Stimulated activated naive CD8-positive, alpha-beta T cell treated with anti-CD3 and anti-CD28 coated beads, Interleukin-15, Interleukin-2, amounts not matched to agents 100 U/mL and 50 U/mL, for 24 hours (primary cell): ENCODE measurements at regions not wholly inside any gene's neighbourhood (a gene's known extent, or its start where the extent isn't known, plus 50 kb on each side); places are given as distances from the start of the nearest gene placed in this dataset.

Experiments used
- ATAC-seq: fragments of 150-1000 bp; cut with Tn5 transposase; one replicate; pipeline ENCODE4 v1.10.0; 2021
- DNase-seq: peaks from one replicate; pipeline ENCODE4 v3.0.0; 2021

DNA sequence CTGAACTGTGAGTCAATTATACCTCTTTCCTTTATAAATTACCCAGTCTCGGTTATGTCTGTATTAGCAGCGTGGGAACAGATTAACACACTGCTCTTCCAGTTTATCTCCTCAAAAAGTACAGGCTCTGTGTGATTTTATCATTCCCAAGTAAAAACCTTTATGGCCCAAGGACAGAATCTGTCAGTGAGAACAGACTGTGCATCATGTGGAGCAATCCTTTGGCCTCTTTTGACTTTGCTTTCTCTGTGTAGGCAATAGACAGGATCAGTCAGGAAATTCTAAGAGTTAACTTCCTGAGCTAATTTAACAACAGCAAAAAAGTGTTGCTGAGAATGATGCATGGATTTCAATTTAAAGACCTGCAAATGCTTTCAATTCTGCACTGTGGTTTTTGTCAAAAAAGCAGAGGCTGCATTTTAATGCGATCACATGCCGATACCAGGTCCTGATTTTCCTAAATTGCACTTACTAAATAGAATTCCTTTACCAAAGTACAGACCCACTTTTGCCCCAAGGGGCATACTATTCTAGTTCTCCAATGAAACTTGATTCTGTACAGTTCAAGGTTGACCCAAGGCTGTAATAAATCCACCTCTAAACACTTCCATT is 246.7 kb upstream of the MARCKS start:
- DNase-seq (no peak), ATAC-seq (no peak)

DNA sequence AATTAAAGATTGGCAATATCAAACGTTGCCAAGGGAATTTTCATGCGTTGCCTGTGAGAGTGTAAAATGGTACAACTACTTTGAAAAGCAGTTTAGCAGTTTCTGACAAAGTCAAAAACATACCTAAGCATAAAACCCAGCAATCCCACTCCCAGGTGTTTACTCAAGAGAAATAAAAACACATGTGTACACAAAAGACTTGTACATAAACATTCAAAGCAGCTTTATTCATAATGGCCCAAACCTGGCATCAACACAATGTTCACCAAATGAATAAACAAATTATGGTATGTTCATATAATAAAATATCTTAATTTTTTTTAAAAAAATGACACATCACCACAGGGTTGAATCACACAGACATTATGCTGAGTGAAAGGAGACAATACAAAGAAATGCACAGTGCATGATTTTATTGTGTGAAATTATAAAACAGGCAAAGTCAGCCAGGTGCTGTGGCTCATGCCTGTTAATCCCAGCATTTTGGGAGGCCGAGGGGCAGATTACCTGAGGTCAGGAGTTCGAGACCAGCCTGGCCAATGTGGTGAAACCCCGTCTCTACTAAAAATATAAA is 240.4 kb upstream of the MARCKS start:
- DNase-seq = no peak
- ATAC-seq = no peak

GRCh38 chr6:113619077-113619476 is 238.1 kb upstream of the MARCKS start:
- no peak for DNase-seq
- ATAC-seq = no peak

DNA sequence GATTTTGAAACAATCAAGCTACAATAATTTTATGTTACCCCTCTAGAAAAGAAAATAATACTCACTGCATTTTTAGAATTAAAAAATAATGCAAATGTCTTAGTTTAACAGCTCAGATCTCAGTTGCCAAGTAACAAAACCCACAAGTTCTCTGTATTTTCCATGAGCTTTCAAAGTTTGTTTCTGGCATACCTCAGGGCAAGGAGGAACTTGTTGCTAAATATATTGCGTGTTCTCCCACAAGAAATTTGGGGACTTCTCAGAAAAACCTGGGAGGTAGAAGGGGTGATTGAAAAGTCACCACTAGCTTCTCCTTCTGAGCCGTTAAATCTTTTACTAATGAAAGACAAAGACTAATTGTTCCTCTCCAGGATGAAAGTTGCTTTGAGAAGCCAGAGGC is 236.8 kb upstream of the MARCKS start:
- no peak for ATAC-seq
- DNase-seq = no peak

DNA sequence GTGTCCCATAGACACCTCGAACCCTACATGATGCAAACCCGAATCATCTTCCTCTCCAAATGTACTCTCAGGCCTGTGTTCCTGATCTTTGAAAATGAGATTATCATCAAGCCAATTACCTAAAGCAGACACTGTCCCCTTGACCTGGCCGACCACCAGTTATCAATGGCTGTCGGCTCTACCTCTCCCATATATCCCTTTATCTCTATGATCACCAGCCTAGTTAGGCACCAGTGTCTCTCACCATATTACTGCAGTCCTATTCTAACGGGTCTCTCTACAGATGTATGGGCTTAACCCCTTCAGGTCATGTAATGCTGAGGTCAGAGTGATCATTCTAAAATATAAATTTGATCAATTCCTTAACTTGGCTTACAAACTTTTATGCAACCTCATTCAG is 234.9 kb upstream of the MARCKS start:
- ATAC-seq (no peak), DNase-seq (no peak)

GRCh38 chr6:113623129-113623528 is 234.0 kb upstream of the MARCKS start:
- ATAC-seq (no peak), DNase-seq (no peak)

DNA sequence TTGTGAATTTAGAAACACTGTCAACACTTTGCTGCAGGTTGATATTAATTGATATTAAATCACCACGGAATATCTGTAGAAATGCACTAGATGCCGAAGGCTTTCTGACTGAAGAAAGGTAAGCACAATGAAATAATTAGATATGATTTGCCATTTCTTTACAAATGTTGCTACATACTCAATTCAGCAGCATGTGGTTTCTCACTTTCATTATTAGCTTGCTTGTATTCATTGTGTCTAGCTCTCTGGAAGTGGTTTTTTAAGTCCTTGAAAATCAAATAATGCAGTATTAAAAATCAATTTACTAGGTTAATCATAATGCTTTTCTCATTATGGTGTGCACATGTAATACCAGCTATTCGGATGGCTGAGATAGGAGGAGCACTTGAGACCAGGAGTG is 231.3 kb upstream of the MARCKS start:
- ATAC-seq = no peak

GRCh38 chr6:113626475-113626874 is 230.7 kb upstream of the MARCKS start:
- DNase-seq (no peak), ATAC-seq (no peak)

More for the DNA sequence above, 231.3 kb upstream of the MARCKS start:
- no peak for DNase-seq

- no peak for DNase-seq
- no peak for ATAC-seq
These were observed 229.7 kb upstream of the MARCKS start for GRCh38 chr6:113627480-113627879.

- DNase-seq = no peak
- ATAC-seq = no peak
These were observed 227.9 kb upstream of the MARCKS start for GRCh38 chr6:113629256-113629655.

GRCh38 chr6:113629975-113630737 is 227.0 kb upstream of the MARCKS start:
- no peak for DNase-seq
- no peak for ATAC-seq

- DNase-seq = peak; percentile 24
- ATAC-seq = peak; percentile 82
These were observed 226.2 kb upstream of the MARCKS start for GRCh38 chr6:113630738-113631535.

GRCh38 chr6:113631666-113632065 is 225.5 kb upstream of the MARCKS start:
- DNase-seq = no peak
- ATAC-seq = no peak

DNA sequence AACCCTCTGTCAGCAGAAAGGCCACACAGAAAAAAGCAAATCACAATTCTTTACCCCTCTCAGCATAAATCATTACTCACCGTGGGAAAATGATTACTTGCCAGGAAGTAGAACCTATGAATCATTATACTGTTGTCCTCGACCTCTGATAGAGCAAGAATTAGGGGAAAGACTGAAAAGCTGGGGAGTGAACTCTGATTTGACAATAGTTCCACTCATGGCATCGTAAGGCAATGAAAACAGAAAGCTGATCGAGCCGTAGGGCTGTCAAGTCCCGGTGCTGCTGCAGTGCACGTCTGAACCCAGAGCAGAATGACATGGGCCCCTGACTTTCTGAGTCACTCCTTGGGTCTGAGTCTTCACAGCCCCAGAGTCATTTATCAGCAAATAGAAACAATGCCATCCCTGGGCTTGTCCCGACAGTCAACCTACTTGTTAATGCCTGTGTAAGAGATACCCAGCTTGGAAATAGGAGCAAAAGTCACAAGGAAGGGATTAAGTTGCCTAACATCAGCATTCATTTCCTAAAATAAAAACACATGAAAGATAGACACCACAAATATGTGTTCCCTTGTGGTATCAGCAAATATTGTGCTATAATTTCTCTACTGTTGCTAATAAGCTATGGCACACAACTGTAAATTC is 224.8 kb upstream of the MARCKS start:
- ATAC-seq = peak; percentile 74
- peak; percentile 53 for DNase-seq

DNA sequence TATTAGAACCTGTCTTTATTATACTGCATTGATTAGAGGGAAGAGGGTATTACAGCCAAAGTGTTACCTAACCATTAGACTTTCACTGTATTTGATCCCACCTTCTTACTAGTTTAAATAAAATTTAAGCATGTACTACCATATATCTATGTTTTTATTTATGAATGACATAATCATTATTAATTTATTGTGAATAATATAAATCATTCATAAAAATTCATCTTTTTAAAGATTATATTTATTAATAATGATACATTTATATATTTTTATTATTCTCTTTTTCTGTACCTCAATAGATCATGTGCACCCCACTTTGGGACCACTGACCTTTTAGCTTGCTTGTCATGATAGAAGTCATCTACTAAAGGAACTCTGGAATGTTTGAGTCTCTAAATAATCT is 223.5 kb upstream of the MARCKS start:
- DNase-seq = no peak

DNA sequence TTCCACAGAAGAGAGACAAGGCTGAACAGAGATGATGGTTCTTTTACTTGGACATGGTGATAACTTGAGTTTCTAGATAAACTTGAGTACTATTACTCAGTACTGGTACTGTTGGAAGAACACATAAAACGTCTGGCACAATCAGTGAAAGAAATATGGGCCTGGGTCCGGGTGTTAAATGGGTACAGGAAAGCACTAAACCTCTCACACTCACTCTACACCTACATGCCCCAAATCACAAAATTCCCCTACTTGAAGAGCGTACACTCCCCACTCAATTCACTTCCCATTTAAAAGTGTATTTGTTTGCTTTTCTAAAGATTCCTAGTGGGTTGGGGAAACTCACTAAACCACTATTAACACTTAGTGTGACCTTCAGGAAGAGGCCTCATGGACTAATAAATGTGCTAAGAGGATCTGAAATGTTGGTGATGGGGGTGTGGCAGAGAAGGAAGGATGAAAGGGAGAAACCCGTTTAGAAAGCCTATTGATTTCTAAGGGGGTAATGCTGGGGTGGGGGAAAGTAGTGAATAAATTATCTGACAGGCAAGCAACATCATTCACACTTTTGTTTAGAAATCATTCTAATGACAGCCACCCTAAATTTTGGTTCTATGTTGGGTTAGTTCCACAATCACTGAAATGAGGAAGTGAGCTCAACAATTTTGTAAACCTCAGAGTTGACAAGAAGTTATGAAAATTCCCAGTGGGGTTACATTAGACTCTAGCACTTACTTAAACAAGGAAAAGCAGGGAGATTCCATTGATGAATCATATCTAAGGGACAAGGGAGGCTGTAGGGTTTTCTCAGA is 222.6 kb upstream of the MARCKS start:
- ATAC-seq = no peak

More for the DNA sequence above, 223.5 kb upstream of the MARCKS start:
- ATAC-seq = no peak

DNA sequence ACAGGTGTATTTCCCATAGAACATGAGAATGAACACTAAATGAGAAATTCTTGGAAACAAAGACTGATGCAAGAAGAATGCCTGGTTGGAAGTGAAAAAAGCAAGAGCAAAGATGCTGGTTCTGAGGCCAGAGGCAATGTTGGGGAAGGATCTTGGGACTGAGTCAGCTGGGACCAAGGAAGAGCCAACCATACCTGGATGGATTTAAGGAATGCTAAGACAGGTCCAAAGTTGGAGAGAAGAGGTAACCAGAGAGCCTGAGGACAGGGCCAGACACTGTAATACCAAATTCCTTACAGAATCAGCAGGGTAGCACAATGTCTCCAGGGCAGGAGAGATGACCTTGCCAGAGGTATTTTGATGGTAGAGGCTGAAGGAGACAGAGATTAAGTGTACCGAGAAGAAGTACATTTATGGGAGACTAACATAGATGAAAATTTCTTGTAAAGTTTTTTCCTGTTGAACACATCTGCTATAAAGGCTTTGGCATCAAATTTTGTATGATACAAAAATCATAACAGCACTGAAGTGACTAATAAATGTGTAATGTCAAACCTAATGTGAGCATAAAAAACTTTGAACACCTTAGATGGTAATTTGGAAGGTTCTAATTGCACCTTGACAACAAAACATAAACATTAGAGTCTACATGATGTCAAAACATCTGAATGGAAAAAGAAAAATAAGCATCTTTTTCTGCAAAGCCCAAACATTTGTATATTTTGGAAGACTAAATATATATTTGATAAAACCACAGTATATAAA is 221.7 kb upstream of the MARCKS start:
- DNase-seq (no peak), ATAC-seq (no peak)

More for the DNA sequence above, 222.6 kb upstream of the MARCKS start:
- no peak for DNase-seq

- ATAC-seq (no peak), DNase-seq (no peak)
These were observed 220.8 kb upstream of the MARCKS start for GRCh38 chr6:113636357-113636824.

DNA sequence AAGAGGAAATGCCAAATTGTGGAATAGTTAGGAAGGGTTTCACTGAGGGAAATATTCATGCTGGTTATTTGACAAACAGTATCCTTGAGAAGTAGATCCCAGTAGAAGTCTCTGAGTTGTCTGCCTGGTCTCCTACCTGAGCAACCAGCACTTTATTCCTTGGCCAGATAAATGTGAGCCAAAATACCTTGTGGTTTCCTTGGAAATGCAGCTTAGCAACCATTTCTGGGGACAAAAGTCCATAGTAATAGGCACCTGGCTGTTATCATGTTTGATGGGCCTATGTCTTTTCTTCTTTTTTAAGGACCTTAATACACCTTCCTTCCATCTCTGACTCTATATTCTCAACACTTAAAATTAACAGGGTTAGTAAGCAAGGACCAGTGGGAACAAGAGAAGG is 217.1 kb upstream of the MARCKS start:
- DNase-seq (no peak), ATAC-seq (no peak)

DNA sequence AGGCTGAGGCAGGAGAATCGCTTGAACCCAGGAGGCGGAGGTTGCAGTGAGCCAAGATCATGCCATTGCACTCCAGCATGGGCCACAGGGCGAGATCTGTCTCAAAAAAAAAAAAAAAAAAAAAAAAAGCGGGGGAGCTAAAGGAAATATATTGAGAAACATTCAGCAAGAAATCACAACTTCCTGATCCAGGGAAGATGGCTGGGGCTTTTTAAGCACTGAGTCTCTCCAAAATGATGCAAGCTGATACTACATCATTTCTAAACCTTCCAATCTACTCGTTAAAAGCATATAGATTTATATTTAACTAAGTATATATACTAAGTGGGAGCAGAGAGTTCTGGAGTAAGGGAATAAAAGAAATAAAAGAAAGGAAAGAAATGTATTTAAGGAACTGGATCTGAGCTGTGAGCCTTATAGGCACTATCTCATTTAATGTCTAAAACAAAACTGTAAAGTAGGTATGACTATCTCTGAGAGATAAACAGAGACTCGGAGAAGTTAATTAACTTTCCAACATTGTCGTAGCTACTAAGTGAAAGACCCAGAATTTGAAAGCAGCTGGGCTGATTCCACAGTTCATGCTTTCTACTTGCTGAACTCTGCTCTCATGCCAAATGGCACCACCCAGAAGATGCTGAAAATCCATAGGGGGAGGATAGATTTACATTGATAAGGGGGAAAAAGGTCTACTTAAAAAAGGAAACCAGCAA is 215.0 kb upstream of the MARCKS start:
- ATAC-seq (no peak), DNase-seq (no peak)
